NB4 (cell line): ENCODE measurements at regions not wholly inside any gene's neighbourhood (a gene's known extent, or its start where the extent isn't known, plus 50 kb on each side); places are given as distances from the start of the nearest gene placed in this dataset.

Source experiments
- POLR2A ChIP-seq: IDR thresholded peaks from 2 replicates; pipeline ENCODE4 v1.6.1; 2011; ENCODE audit warnings: mild to moderate bottlenecking; ENCODE audit not compliant: insufficient read length; ENCODE audit errors: extremely low read depth
- TF ChIP-seq, protein P1 (sequence below): IDR thresholded peaks from one replicate; pipeline ENCODE4 v1.5.1; 2012; ENCODE audit warnings: low read depth, low read length

DNA sequence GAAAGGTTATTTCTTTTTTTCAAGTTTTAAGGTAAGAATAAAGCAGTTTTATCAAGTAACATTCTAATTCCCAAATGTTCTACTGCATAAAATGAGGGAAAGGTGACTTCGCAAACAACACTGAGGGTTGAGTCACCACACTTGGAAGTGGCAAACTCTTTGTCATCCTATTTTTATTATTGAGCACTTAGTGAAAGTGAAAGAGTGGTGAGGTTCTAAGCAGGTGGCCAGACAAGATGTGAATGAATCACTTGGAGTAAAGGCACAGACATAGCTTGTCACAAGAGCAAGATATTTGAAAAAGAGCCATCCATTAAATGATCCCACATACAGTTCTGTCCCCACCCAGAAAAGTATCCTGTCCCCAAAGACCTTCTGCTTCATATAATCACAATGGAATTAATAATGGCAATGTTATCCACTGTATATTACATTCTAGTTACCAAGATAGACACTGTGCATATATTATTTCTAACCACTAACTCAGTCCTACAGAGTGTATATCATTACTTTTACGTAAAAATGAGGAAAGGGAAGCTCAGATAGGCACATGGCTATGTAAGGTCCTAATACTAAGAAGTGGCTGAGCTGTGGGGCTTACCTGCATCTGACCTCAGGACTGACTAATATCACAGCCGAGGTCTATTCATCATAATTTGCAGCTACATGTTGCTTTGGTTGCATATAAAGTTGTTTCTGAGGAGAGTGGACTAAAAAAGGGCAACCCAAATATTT is 730.4 kb upstream of the MEF2C start:
- TF ChIP-seq, protein P1, sequence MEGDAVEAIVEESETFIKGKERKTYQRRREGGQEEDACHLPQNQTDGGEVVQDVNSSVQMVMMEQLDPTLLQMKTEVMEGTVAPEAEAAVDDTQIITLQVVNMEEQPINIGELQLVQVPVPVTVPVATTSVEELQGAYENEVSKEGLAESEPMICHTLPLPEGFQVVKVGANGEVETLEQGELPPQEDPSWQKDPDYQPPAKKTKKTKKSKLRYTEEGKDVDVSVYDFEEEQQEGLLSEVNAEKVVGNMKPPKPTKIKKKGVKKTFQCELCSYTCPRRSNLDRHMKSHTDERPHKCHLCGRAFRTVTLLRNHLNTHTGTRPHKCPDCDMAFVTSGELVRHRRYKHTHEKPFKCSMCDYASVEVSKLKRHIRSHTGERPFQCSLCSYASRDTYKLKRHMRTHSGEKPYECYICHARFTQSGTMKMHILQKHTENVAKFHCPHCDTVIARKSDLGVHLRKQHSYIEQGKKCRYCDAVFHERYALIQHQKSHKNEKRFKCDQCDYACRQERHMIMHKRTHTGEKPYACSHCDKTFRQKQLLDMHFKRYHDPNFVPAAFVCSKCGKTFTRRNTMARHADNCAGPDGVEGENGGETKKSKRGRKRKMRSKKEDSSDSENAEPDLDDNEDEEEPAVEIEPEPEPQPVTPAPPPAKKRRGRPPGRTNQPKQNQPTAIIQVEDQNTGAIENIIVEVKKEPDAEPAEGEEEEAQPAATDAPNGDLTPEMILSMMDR = no peak
- TF ChIP-seq POLR2A = no peak
